ENCODE measurements at regions not wholly inside any gene's neighbourhood (a gene's known extent, or its start where the extent isn't known, plus 50 kb on each side); places are given as distances from the start of the nearest gene placed in this dataset.

DNA sequence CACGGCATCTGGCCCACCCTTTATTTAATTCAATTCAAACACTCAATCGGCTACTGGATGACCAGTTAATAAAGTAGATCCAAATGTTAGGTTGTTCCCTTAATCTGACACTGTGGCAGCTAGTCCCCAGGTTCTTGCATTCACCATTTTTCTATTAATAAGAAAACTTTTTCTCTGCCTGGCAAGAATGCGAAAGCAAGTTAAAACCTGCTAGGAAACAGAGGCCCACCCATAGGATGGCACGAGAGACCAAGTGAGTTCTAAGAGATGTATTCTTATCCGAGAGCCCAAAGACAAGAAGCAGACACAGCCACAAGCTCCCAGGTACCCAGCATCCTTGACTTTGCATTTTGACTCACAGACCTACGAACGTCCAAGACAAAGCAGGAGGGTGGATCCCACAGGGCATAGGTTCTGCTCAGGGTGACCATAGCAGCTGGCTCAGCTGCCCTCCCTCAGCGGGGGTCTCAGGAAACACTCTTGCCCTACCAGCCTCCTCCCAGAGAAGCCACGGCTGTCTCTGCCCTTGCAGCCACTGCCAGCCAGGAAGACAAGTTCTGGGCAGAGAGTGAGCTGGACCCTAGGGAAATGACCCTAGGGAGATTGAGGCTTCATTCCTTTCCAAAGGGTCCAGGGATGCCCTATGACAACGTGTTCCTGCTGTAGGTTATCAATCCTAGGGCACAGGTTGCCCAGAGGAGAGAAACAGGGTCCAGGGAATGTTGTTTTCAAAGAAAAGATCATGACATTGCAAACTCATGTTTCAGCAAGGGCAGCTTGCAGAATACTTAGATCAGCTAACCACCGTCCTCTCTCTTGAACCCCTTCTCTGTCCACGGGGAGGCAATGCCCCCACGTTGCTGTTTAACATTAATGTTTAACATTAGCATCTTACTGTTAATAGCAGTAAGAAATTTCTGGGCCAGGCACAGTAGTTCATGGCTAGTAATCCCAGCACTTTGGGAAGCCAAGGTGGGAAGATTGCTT is 147.2 kb upstream of the ZNF507 start:
- no peak overlapping the region for H3K4me3 Mint-ChIP-seq
- no peaks in the 10 kb centered on the region for H3K9me3 Mint-ChIP-seq
- peaks cover 6% of the 10 kb centered on the region for H3K27me3 Mint-ChIP-seq
- no peak for DNase-seq
- intact Hi-C loops (cut with micrococcal nuclease): no loop called here
- H3K4me1 Mint-ChIP-seq (ENCODE audit: low read depth): peaks cover 2% of the 10 kb centered on the region
- TF ChIP-seq, protein P1, sequence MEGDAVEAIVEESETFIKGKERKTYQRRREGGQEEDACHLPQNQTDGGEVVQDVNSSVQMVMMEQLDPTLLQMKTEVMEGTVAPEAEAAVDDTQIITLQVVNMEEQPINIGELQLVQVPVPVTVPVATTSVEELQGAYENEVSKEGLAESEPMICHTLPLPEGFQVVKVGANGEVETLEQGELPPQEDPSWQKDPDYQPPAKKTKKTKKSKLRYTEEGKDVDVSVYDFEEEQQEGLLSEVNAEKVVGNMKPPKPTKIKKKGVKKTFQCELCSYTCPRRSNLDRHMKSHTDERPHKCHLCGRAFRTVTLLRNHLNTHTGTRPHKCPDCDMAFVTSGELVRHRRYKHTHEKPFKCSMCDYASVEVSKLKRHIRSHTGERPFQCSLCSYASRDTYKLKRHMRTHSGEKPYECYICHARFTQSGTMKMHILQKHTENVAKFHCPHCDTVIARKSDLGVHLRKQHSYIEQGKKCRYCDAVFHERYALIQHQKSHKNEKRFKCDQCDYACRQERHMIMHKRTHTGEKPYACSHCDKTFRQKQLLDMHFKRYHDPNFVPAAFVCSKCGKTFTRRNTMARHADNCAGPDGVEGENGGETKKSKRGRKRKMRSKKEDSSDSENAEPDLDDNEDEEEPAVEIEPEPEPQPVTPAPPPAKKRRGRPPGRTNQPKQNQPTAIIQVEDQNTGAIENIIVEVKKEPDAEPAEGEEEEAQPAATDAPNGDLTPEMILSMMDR (IDR thresholded peaks at IDR 0.05): no peak
- POLR2A ChIA-PET: interaction anchor here (0.6 kb wide), 1 partner anchor 417 kb away, joined by 3 read pairs; no protein-coding TSS in a partner anchor
- ATAC-seq: no peak
- H3K27ac Mint-ChIP-seq: no peak overlapping the region
- no peaks in the 10 kb centered on the region for H3K36me3 Mint-ChIP-seq (ENCODE audit: low read depth)
- CTCF ChIA-PET: interaction anchor here (1.3 kb wide), 1 partner anchor 26 kb away, joined by 4 read pairs; no protein-coding TSS in a partner anchor

DNA sequence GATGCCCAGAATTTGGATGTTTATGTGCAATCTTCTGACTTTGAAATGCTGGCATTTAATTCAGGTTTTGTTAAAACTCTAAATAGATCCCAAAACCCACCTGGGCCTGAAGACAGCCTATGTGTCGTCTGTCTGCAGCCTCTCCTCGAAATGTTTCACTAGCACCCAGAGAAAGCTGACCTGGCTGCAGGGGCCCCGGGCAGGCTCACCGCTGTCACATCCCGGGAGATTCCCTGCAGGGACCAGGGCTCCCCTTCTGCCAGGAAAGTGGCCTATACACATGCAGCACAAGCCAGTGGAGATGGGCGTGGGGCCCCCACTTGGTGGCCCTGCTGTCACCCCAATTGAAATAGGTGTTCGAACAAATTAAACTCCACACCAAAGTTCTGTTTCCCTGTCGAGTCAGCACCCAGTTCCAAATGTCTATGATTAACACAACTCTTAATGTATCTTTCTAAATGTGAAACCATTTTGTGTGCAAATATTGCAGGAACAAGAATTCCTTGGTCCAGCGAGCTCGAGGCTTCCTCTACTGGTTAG is 145.8 kb upstream of the ZNF507 start:
- TF ChIP-seq, protein P1 (IDR thresholded peaks at IDR 0.05): no peak
- H3K4me1 Mint-ChIP-seq (ENCODE audit: low read depth): peaks cover 2% of the 10 kb centered on the region
- CTCF ChIA-PET: interaction anchor here (1.1 kb wide), 1 partner anchor 24 kb away, joined by 4 read pairs; no protein-coding TSS in a partner anchor

DNA sequence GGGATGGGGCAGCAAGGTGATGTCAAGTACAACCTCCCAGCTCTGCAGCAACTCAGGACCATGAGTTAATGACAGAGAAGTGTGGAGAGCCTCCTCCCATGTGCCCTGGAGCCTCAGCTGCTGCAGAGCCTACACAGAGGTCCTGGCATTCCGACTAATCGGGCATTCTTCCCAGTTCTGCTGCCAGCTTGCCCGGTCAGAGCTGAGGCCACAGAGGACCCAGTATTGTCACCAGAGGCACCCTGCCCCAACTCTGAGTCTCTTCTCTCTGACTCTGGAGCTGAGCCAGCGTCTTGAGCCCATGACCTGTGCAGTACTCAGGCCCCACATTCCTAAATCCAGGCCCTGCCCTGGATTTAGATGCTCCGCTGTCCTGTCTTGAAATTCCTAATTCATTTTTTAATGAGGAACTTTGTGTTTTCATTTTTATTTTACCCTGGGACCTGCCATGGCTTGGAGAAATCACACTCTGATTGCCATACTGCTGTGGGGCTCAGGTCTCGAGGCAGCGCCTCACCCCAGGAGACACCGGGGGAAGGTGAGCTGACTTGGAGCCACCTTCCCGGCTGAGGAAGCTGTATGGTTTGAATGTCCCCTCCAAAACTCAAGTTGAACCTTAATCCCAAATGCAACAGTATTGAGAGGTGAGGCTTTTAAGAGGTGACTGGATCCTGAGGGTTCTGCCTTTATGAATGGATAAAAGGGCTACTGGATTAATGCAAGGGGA is 144.9 kb upstream of the ZNF507 start:
- intact Hi-C loops (cut with micrococcal nuclease): no loop called here
- Mint-ChIP-seq H3K4me3 (no peak overlapping the region), H3K27ac (no peak overlapping the region), H3K36me3 (ENCODE audit: low read depth) (no peaks in the 10 kb centered on the region), H3K27me3 (peaks cover 4% of the 10 kb centered on the region), H3K4me1 (ENCODE audit: low read depth) (peaks cover 2% of the 10 kb centered on the region), H3K9me3 (no peaks in the 10 kb centered on the region)
- CTCF ChIA-PET: interaction anchor here (1.5 kb wide), 1 partner anchor 24 kb away, joined by 5 read pairs; no protein-coding TSS in a partner anchor
- ATAC-seq: no peak
- POLR2A ChIA-PET: no interaction called here
- TF ChIP-seq, protein P1 (IDR thresholded peaks at IDR 0.05): no peak
- no peak for DNase-seq

More for the DNA sequence above, 145.8 kb upstream of the ZNF507 start:
- H3K27me3 Mint-ChIP-seq: peaks cover 4% of the 10 kb centered on the region
- intact Hi-C loops (cut with micrococcal nuclease): no loop called here
- H3K4me3 Mint-ChIP-seq: no peak overlapping the region
- ATAC-seq (no peak), DNase-seq (no peak)
- POLR2A ChIA-PET: no interaction called here
- no peak overlapping the region for H3K27ac Mint-ChIP-seq
- no peaks in the 10 kb centered on the region for H3K36me3 Mint-ChIP-seq (ENCODE audit: low read depth)
- no peaks in the 10 kb centered on the region for H3K9me3 Mint-ChIP-seq

DNA sequence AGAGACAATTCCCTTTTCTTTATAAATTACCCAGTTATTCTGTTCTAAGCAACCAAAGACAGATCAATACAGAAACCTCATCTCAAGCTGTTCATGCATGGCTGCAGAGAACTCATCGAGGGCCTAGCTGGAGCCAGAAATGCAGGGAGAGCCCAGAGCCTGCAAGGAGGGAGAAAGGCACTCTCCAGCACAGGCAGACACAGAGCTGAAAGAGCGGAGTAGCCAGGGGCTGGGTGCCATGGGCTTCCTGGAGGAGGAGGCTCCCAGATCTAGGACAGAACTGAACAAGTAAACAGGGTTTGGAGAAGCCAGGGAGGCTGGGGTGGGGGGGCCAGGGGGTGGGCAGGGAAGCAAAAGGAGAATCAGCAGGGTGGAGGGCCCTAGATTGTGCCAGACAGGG is 144.2 kb upstream of the ZNF507 start:
- no peak for ATAC-seq
- no peaks in the 10 kb centered on the region for H3K36me3 Mint-ChIP-seq (ENCODE audit: low read depth)
- TF ChIP-seq, protein P1 (IDR thresholded peaks at IDR 0.05): no peak
- ChIA-PET CTCF (interaction anchor here (1.5 kb wide), 1 partner anchor 23 kb away, joined by 5 read pairs; no protein-coding TSS in a partner anchor), POLR2A (no interaction called here)
- intact Hi-C loops (cut with micrococcal nuclease): no loop called here
- no peak for DNase-seq
- peaks cover 4% of the 10 kb centered on the region for H3K27me3 Mint-ChIP-seq
- H3K9me3 Mint-ChIP-seq: no peaks in the 10 kb centered on the region
- no peak overlapping the region for H3K4me3 Mint-ChIP-seq
- H3K4me1 Mint-ChIP-seq (ENCODE audit: low read depth): peaks cover 2% of the 10 kb centered on the region
- H3K27ac Mint-ChIP-seq: no peak overlapping the region
